ENCODE measurements at regions not wholly inside any gene's neighbourhood (a gene's known extent, or its start where the extent isn't known, plus 50 kb on each side); places are given as distances from the start of the nearest gene placed in this dataset.

GRCh38 chr16:66044089-66044488, 322.4 kb upstream of the CDH5 start:
- Mint-ChIP-seq H3K27me3 (ENCODE audit: low read depth in 3 of 3) (peaks cover 0 to 9% (median 1%) of the 10 kb centered on the region in 3 donors), H3K4me1 (peaks cover 15 to 19% of the 10 kb centered on the region in 2 donors), H3K4me3 (no peak overlapping the region), H3K27ac (no peak overlapping the region), H3K9me3 (peaks cover 0 to 3% (median 0%) of the 10 kb centered on the region in 6 donors), H3K36me3 (no peaks in the 10 kb centered on the region)
- DNase-seq = no peak

- H3K36me3 Mint-ChIP-seq = no peaks in the 10 kb centered on the region
- peaks cover 0 to 3% (median 0%) of the 10 kb centered on the region in 6 donors for H3K9me3 Mint-ChIP-seq
- H3K4me3 Mint-ChIP-seq = no peak overlapping the region
- peaks cover 22 to 23% of the 10 kb centered on the region in 2 donors for H3K4me1 Mint-ChIP-seq
- H3K27ac Mint-ChIP-seq = no peak overlapping the region
- no peak for DNase-seq
- peaks cover 0 to 10% (median 1%) of the 10 kb centered on the region in 3 donors for H3K27me3 Mint-ChIP-seq (ENCODE audit: low read depth in 3 of 3)
These were observed 323.2 kb upstream of the CDH5 start for GRCh38 chr16:66043326-66043725.

GRCh38 chr16:66042341-66042740, 324.1 kb upstream of the CDH5 start:
- H3K9me3 Mint-ChIP-seq = peaks cover 0 to 5% (median 0%) of the 10 kb centered on the region in 6 donors
- DNase-seq = no peak
- H3K27me3 Mint-ChIP-seq (ENCODE audit: low read depth in 3 of 3) = peaks cover 0 to 10% (median 1%) of the 10 kb centered on the region in 3 donors
- H3K36me3 Mint-ChIP-seq = no peaks in the 10 kb centered on the region
- H3K4me1 Mint-ChIP-seq = peaks cover 22 to 24% of the 10 kb centered on the region in 2 donors
- no peak overlapping the region for H3K4me3 Mint-ChIP-seq
- no peak overlapping the region for H3K27ac Mint-ChIP-seq

GRCh38 chr16:66041907-66042306, 324.6 kb upstream of the CDH5 start:
- Mint-ChIP-seq H3K27ac (no peak overlapping the region), H3K9me3 (peaks cover 0 to 5% (median 0%) of the 10 kb centered on the region in 6 donors), H3K36me3 (no peaks in the 10 kb centered on the region), H3K4me1 (peaks cover 22 to 24% of the 10 kb centered on the region in 2 donors), H3K4me3 (no peak overlapping the region), H3K27me3 (ENCODE audit: low read depth in 3 of 3) (peaks cover 0 to 10% (median 1%) of the 10 kb centered on the region in 3 donors)
- no peak for DNase-seq

GRCh38 chr16:66039793-66040192, 326.7 kb upstream of the CDH5 start:
- Mint-ChIP-seq H3K4me3 (peak overlapping the region; percentile 5 to 59 (median 30)), H3K27ac (no peak overlapping the region), H3K4me1 (peaks cover 22 to 24% of the 10 kb centered on the region in 2 donors), H3K9me3 (peaks cover 0 to 5% (median 0%) of the 10 kb centered on the region in 6 donors), H3K36me3 (no peaks in the 10 kb centered on the region), H3K27me3 (ENCODE audit: low read depth in 3 of 3) (peaks cover under 1 to 14% (median 1%) of the 10 kb centered on the region in 3 donors)
- no peak for DNase-seq

- DNase-seq = no peak
- Mint-ChIP-seq H3K27me3 (ENCODE audit: low read depth in 3 of 3) (peaks cover 3 to 11% (median 4%) of the 10 kb centered on the region in 3 donors), H3K4me1 (peaks cover 22 to 24% of the 10 kb centered on the region in 2 donors), H3K27ac (no peak overlapping the region), H3K9me3 (peaks cover 0 to 2% (median 0%) of the 10 kb centered on the region in 6 donors), H3K36me3 (no peaks in the 10 kb centered on the region), H3K4me3 (no peak overlapping the region)
These were observed 329.4 kb upstream of the CDH5 start for GRCh38 chr16:66036793-66037715.

GRCh38 chr16:66036184-66036583, 330.3 kb upstream of the CDH5 start:
- no peak for DNase-seq
- Mint-ChIP-seq H3K4me3 (no peak overlapping the region), H3K36me3 (no peaks in the 10 kb centered on the region), H3K4me1 (peaks cover 20 to 24% of the 10 kb centered on the region in 2 donors), H3K9me3 (peaks cover 0 to 2% (median 0%) of the 10 kb centered on the region in 6 donors), H3K27ac (no peak overlapping the region), H3K27me3 (ENCODE audit: low read depth in 3 of 3) (peaks cover 3 to 11% (median 4%) of the 10 kb centered on the region in 3 donors)

GRCh38 chr16:66035096-66035495, 331.4 kb upstream of the CDH5 start:
- H3K27me3 Mint-ChIP-seq (ENCODE audit: low read depth in 3 of 3) = peaks cover 4 to 11% (median 5%) of the 10 kb centered on the region in 3 donors
- H3K36me3 Mint-ChIP-seq = no peaks in the 10 kb centered on the region
- peaks cover 0 to 2% (median 0%) of the 10 kb centered on the region in 6 donors for H3K9me3 Mint-ChIP-seq
- DNase-seq = no peak
- H3K27ac Mint-ChIP-seq = no peak overlapping the region
- H3K4me1 Mint-ChIP-seq = peaks cover 13 to 19% of the 10 kb centered on the region in 2 donors
- no peak overlapping the region for H3K4me3 Mint-ChIP-seq

- Mint-ChIP-seq H3K36me3 (no peaks in the 10 kb centered on the region), H3K27ac (no peak overlapping the region)
These were observed 333.6 kb upstream of the CDH5 start for GRCh38 chr16:66032841-66033240.

GRCh38 chr16:66030036-66030435, 336.5 kb upstream of the CDH5 start:
- DNase-seq = no peak
- Mint-ChIP-seq H3K9me3 (no peaks in the 10 kb centered on the region), H3K4me1 (no peaks in the 10 kb centered on the region), H3K36me3 (no peaks in the 10 kb centered on the region), H3K27me3 (ENCODE audit: low read depth in 3 of 3) (peaks cover 4 to 13% (median 8%) of the 10 kb centered on the region in 3 donors), H3K27ac (no peak overlapping the region), H3K4me3 (no peak overlapping the region)

More at GRCh38 chr16:66032841-66033240, 333.6 kb upstream of the CDH5 start:
- Mint-ChIP-seq H3K9me3 (no peaks in the 10 kb centered on the region), H3K4me3 (no peak overlapping the region), H3K27me3 (ENCODE audit: low read depth in 3 of 3) (peaks cover 4 to 8% (median 7%) of the 10 kb centered on the region in 3 donors), H3K4me1 (no peaks in the 10 kb centered on the region)
- no peak for DNase-seq

GRCh38 chr16:66028510-66029216, 337.8 kb upstream of the CDH5 start:
- Mint-ChIP-seq H3K9me3 (peaks cover 0 to 5% (median 0%) of the 10 kb centered on the region in 6 donors), H3K4me3 (no peak overlapping the region), H3K27ac (no peak overlapping the region), H3K27me3 (ENCODE audit: low read depth in 3 of 3) (peaks cover 0 to 13% (median 6%) of the 10 kb centered on the region in 3 donors), H3K4me1 (no peaks in the 10 kb centered on the region), H3K36me3 (no peaks in the 10 kb centered on the region)
- DNase-seq = no peak

GRCh38 chr16:66026787-66027330, 339.6 kb upstream of the CDH5 start:
- H3K4me3 Mint-ChIP-seq = no peak overlapping the region
- H3K27ac Mint-ChIP-seq = no peak overlapping the region

GRCh38 chr16:66026211-66026610, 340.3 kb upstream of the CDH5 start:
- peaks cover 0 to 13% (median 8%) of the 10 kb centered on the region in 3 donors for H3K27me3 Mint-ChIP-seq (ENCODE audit: low read depth in 3 of 3)
- H3K27ac Mint-ChIP-seq = no peak overlapping the region
- peaks cover 0 to 5% (median 0%) of the 10 kb centered on the region in 6 donors for H3K9me3 Mint-ChIP-seq
- H3K4me3 Mint-ChIP-seq = no peak overlapping the region
- H3K36me3 Mint-ChIP-seq = no peaks in the 10 kb centered on the region
- DNase-seq = no peak
- H3K4me1 Mint-ChIP-seq = no peaks in the 10 kb centered on the region

More at GRCh38 chr16:66026787-66027330, 339.6 kb upstream of the CDH5 start:
- Mint-ChIP-seq H3K9me3 (peaks cover 0 to 5% (median 0%) of the 10 kb centered on the region in 6 donors), H3K36me3 (no peaks in the 10 kb centered on the region), H3K27me3 (ENCODE audit: low read depth in 3 of 3) (peaks cover 0 to 13% (median 6%) of the 10 kb centered on the region in 3 donors), H3K4me1 (no peaks in the 10 kb centered on the region)
- no peak for DNase-seq
